C4-2B (cell line): ENCODE measurements at regions not wholly inside any gene's neighbourhood (a gene's known extent, or its start where the extent isn't known, plus 50 kb on each side); places are given as distances from the start of the nearest gene placed in this dataset.

Source experiments
- ZFX ChIP-seq: fragments of 450-650 bp; IDR thresholded peaks from 2 replicates; pipeline ENCODE4 v1.6.1; 2017
- TF ChIP-seq, protein P1 (sequence below): fragments of 450-650 bp; conservative IDR thresholded peaks from 2 replicates; pipeline ENCODE4 v1.5.1; 2017; ENCODE audit warnings: mild to moderate bottlenecking

DNA sequence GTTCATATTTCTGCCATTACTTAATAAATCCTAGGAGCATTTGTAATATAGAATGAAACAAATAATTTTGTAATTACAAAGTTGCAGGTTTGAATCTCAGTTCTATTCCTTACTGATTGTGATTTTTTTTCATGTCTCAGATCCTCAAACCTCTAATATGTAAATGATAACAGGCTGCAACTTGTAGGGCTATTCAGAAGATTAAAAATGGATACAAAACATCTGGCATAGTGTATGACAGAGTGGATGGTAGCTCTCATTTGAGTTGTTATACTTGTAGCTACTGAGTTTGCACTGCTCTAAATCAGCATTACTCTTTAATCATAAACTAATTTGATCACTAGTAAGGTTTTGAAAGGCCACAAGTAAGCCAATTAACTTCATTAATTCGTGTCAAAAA, 406.3 kb upstream of the MGAT4C start:
- TF ChIP-seq, protein P1, sequence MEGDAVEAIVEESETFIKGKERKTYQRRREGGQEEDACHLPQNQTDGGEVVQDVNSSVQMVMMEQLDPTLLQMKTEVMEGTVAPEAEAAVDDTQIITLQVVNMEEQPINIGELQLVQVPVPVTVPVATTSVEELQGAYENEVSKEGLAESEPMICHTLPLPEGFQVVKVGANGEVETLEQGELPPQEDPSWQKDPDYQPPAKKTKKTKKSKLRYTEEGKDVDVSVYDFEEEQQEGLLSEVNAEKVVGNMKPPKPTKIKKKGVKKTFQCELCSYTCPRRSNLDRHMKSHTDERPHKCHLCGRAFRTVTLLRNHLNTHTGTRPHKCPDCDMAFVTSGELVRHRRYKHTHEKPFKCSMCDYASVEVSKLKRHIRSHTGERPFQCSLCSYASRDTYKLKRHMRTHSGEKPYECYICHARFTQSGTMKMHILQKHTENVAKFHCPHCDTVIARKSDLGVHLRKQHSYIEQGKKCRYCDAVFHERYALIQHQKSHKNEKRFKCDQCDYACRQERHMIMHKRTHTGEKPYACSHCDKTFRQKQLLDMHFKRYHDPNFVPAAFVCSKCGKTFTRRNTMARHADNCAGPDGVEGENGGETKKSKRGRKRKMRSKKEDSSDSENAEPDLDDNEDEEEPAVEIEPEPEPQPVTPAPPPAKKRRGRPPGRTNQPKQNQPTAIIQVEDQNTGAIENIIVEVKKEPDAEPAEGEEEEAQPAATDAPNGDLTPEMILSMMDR, result no peak
- TF ChIP-seq ZFX, result no peak
